NCI-H1930 (cell line): ENCODE measurements at regions not wholly inside any gene's neighbourhood (a gene's known extent, or its start where the extent isn't known, plus 50 kb on each side); places are given as distances from the start of the nearest gene placed in this dataset.
"Not testable (repeated sequence)": the region's sequence is repeated elsewhere in the genome, so short reads cannot be mapped to it uniquely, and the experiment has no call there.

ENCODE experiments used
- DNase-seq, 2 experiments: peaks; one replicate each; lab custom pipeline; 2025; lab: John Stamatoyannopoulos, UW

DNA sequence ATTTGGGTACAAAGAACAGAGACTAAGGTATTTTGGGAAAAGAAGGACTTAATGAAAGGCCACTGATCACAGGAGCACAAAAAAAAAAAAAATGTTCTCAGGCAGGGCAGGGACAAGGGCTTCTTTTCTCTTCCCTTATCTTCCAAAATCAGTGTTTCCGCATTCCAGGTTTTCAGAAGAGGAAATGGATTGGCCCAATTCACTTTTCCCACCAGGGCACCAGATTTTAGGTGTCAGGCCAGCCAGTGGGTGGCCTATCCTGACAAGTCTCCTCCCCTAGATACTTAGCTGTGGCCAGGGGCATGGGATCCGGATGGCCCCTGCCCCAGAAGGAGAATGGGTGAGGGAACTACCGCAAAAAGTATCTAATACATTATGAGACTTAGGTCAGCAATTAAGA is 88.9 kb upstream of the WAC start:
- no peak for DNase-seq

DNA sequence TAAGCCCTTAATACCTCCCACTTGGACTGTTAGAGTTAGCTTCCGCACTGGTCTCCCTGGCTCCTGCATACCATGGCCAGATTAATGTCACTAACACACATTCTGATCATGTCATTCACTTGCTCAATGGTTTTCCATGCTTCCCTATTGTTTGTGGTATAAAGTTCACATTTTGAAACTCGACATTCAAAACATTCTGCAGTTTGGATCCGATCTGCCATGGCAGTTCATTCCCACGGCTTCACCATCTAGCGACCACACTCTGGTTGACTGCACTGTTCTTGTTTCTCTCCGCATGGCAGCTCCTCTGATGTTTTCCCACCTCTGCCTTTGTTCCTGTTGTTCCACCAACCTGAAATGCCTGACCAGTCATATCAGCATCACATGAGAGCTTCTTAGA is 87.4 kb upstream of the WAC start:
- DNase-seq, result no peak

DNA sequence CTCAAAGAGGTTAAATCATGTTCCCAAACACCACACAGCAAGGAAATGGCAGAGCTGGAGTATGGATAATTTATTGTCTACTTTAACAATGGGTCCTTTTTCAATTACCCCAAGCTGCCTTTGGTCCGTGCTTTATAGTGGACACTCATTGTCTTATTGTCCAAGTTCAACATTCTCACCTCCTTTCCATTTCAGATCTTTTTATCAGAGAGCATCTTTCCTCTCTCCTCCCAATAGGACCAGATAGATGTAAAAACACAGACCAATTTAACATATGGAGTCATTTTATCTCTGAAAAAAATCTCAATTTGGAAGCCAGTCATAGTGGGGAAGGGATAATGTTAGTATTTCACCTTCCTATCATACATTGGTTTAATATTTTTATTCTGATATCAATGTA is 83.5 kb upstream of the WAC start:
- no peak for DNase-seq

DNA sequence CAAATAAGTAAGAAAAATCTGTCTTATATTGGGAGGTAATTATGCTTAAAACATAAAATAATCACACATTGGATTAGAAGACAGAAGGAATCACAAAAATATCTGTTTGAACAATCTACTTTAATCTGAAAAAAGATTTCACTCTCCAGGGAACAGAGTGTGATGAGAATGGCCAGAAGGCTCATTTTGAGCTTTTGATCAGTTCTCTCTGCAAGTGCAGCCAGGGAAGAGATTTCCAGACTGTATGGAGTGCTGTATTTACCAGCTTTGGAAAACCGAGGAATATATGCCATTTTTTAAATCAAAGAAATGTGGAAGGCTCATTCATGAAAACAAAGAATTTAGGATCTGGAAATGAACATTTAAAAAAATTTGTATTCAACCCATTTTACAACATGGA is 83.0 kb upstream of the WAC start:
- no peak for DNase-seq

DNA sequence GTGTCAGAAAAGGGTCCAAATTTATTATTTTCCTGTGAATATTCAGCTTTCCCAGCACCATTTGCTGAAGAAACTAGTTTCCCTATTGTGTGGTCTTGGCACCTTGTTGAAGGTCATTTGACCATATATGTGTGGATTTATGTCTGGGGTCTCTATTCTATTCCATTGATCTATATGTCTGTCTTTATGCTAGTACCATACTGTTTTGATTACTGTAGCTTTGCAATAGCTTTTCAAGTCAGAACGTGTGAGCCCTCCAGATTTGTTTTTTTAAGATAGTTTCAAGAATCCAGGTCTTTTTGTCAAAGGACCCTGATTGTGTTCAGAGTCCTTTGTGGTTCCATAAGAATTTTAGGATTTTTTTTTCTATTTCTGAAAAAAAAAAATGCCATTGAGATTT is 79.0 kb upstream of the WAC start:
- DNase-seq, result no peak

DNA sequence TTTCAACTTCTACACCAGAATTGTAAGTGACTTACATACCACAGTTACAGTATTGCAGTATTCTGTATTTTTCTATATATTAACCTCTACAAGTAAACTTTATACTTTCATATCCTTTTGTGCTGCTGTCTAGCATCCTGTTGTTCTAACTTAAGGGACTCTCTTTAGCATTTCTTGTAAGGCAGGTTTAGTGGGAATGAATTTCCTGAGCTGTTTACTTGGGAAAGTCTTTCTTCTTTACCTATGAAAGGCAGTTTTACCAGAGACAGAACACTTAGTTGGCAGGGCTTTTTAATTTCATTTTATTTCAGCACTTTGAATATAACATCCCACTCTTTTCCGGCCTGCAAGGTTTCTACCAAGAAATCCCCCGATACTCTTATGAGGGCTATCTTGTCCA is 75.8 kb upstream of the WAC start:
- no peak for DNase-seq

DNA sequence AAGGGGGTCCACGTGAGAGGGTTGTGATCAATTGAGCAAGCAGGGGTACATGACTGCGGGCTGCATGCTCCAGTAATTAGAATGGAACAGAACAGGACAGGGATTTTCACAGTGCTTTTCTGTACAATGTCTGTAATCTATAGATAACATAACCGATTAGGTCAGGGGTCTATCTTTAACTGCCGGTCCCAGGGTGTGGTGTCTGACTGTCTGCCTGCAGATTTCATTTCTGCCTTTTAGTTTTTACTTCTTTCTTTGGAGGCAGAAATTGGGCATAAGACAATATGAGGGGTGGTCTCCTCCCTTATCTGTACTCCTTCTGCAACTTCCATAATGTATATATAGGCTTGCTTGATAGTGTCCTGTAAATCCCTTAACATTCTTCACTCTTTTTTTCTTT is 75.0 kb upstream of the WAC start:
- DNase-seq, result not testable (repeated sequence)

DNA sequence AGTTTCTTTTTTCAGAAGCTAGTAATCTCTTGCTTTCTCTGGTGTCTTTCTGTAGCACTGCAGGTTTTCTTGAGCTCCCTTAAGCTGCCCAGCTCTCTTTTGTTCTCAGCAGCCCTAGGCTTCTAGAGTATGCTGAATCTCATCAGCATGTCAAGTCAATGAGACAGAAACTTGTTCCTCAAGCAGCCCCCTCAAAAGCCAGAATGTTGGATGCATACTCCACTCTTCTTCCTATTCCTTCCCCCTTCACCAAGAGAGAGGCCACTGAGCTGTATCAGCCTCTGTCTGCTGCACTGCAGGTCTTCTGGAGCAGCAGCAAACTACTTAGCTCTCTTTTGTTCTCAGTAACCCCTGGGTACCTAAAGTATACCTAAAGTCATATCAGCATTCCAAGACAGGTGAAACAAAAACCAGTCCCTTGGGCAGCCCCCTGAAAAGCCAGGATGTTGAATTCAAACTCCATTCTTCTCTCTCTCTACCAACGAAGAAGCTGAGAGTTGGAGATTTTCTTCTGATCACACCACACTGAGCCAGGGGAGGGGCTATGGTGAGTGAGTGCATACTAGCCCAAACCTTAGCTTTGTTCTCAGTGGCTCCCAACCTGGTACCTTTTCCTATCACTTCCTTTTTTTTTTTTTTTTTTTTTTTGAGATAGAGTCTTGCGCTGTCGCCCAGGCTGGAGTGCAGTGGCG is 73.3 kb upstream of the WAC start:
- DNase-seq, result no peak

DNA sequence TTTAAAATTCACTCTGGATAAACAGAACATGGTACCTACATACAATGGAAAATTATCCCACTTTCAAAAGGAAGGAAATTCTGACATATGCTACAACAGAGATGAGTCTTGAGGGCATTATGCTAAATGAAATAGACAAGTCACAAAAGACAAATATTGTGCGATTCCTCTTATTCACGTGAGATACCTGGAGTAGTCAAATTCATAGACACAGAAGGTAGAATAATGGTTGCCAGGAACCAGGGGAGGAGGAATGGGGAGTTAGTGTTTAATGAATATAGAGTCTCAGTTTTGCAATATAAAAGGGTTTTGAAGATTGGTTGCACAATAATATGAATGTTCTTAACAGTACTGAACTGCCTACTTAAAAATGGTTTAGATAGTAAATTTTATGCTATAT is 69.8 kb upstream of the WAC start:
- DNase-seq, result no peak

DNA sequence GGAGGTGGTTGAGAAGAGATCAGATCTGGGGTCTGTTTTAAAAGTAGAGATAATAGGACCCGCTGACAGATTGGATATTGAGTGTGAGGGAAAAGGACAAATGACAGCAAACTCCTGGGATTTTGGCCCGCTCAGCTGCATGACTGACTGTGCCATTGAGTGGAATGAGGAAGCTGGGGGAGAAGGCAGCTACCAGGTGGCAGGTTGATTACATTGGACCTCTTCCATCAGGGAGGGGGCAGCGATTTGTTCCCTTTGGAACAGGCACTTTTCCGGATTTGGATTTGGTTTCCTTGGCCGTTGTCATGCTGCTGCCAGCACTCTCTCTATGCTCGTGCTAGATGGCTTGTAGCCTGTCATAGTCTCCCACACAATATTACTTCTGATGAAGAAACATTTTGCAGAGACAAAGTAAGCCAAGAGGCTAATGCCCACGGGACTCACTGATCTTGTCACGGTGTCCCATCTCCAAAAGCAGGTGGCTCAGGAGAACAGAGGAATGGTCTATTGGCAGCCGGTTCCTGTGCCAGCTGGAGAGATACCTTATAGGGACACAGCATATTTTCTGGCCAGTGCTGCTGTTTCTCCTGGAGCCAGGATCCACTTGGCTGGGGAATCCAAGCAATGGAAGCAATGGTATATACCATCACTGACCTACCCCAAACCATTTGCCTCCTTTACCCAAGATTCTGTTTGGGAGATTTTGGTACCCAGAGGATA is 69.1 kb upstream of the WAC start:
- no peak for DNase-seq

DNA sequence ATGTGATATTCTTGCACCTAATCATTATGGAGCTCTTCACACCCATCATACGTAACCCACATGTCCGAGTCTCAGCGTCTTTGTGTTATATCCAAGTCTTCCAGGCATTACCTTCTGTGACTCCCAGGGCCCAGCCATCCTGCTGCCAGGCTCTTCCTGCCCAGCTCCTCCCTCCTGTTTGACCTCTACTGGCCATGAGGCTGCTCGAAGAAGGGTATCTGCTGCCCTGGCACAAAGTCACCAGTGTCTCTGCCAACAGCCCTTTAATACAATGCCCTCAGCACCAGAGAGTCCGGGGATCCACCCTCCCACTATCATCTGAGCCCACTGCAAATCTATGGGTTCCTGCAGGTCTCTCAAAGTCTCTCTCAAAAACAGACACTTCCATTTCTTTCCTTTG is 65.3 kb upstream of the WAC start:
- DNase-seq, result no peak

DNA sequence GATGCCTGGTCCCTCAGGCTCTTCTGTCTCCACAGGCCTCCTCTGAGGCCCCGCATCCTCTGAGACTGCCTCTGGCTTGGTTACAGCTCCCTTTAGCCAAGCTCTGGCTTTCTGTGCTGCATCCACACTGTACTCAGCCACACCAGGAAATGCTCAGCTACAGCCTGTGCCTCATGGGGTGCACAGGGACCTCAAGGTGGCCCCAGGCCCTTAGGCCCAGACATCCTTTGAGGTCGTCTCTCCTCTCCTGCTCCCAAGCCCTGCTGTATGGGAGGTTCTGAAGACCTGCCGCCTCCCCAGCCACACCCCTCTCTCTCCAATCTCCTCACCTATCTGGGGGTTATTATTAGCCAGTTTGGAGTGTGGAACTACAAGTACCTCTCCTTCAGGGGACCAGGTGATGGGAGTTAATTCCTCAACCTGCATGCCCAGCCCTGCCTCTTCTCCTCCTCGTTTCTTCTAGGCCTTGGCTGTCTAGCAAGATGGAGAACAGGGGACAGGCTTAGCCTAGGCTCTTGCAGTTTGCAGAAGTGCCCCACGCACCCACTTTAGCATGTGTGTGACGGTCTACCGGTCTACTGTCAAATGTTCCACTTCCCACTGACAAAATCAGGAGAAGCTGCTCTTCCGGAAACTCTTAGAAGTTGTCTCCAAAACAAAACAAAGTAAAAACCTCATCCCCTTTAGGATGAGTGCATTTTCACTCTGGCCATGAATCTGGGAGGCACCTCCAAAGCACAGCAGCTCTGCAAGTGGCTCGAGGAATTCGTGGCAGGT is 64.0 kb upstream of the WAC start:
- DNase-seq, result no peak

DNA sequence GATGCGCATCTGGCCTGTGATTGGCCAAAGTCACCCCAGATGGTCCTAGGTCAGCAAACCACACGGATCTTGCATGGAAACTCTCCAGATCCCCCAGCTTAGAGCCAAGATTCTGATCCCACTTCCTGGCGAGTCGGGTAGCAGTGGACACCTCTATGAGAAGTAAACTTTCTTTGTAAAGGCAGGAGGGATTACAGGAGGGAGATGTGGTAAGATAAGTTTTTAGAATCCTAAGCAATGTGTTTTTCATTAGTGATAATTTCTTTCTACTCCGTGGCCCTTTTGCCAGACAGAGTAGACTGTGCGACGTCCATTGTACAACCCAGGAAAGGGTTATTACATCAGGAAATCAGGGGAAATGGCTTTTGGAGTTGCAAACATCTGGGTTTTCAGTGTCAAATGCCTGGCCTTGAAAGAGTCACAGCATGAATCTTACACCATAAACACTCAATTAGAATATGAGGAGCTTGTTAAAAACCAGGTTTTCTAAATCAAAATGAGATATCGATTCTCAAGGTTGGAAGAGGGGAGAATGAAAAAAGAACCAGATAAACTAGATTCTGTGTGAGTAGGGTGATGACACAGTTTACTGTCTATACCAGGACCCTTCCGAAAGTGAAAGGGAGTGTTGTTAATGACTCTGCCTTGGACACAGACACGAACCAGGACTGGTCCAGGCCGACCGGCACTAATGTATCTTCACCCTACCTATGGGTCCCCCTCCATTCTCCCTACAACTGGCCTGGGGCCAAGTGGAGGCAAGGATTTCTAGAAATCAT is 61.9 kb upstream of the WAC start:
- DNase-seq, result no peak

DNA sequence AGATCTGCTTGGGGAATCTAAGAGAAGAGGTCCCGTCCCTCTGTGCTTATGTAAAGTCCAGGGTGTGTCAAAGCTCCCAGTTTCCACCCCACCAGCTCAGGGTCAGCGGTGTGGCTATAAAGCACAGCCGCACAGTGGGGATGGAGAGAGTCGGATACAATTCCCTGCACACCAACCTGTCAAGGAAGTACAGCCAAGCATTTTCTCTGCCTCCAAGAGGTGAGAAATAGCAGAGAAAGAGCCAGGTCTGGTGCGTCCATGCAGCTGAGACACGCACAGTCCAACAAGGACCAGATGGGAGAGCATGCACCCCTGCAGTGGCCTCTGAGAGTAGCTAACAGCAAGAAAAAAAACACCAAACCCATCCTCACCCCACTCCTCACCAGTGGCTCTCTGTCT is 61.3 kb upstream of the WAC start:
- no peak for DNase-seq

DNA sequence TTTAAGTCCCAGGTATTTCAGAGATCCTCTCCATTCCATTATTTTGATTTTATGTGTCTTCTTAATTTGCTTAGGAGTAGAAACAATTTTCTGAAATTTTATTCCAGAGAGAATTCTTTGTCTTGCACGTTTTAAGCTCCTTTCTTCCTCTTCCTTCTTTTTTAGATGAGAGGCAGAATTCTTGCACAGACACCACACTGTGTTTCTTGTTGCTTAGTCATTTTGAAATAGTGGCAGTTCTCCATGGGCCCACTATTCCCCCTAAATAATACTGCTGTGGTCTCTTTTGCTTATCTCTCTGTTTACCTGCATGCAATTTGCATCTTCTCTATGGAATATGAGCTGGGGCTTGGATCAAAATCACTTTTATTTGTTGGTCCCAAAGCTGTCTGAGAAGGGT is 54.3 kb upstream of the WAC start:
- no peak for DNase-seq

DNA sequence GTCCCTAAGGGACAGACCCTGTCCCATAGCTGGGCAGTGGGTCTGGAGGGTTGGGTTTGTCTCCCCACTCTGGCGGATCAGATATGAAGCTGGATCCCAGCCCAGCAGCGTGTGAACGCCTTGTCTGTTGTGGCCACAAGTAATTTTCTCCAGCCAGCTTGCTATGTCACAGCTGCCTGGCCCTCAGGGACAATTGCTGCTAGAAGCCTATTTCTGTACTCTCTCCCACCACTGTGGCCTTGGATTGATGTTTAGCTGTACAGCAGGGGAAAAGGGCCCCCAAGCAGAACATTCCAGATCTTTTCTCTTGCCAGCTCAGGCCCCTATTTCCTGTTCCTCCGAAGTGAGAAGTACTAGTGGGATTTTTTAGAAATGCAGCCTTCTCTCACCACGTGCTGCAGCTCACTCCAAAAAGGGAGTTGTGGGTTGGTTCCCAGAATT is 53.5 kb upstream of the WAC start:
- no peak for DNase-seq

DNA sequence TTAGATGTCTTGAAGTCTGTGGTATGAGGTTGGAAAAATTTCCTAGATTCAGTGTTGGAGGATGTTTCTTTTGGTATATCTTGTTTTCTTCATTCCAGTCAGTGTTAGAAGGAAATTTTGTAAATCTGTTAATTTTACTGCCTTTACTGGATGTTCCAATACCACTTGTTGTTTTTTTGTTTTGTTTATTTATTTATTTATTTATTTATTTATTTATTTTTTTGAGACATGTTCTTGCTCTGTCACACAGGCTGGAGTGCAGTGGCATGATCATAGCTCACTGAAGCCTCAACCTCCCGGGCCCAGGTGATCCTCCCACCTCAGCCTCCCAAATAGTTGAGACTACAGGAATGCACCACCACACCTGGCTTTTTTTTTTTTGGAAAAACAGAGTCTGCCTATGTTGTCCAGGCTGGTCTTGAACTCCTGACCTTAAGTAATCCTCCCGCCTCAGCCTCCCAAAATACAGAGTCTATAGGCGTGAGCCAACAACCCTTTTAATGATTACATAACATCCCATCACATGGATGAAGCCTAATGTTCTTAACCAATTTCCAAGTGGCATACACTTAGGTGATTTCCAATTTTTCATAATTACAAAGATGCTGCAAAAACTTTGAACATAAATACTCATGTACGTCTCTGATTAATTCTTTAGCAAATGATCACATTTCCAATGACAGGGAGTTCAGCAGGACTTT is 52.8 kb upstream of the WAC start:
- DNase-seq, result no peak

DNA sequence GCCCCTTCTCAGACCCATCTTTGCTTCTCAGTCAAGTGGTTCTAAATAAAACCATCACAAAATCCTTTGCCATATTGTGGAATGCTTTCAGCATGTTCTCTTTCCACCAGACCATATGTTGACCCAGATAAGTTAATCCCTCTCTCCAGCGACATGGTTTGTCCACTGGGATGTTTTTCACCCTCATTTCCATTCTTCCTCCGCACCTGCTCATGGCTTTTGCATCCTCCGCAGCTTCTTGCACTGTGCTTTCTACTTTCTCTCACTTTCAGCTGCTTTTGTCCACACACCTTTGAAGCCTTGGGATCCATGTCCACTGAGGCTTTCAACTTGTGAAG is 52.3 kb upstream of the WAC start:
- DNase-seq, result no peak

DNA sequence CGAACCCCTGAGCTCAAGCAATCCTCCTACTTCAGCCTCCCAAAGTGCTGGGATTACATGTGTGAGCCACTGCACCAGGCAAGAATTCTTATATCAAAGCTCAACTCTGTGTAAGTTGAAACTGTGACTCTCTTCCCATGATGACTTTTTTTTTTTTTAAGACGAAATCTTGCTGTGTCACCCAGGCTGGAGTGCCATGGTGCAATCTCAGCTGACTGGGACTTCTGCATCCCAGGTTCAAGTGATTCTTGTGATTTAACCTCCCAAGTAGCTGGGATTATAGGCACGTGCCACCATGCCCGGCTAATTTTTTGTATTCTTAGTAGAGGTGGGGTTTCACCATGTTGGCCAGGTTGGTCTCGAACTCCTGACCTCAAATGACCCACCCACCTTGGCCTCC is 51.6 kb upstream of the WAC start:
- DNase-seq, result not testable (repeated sequence)

DNA sequence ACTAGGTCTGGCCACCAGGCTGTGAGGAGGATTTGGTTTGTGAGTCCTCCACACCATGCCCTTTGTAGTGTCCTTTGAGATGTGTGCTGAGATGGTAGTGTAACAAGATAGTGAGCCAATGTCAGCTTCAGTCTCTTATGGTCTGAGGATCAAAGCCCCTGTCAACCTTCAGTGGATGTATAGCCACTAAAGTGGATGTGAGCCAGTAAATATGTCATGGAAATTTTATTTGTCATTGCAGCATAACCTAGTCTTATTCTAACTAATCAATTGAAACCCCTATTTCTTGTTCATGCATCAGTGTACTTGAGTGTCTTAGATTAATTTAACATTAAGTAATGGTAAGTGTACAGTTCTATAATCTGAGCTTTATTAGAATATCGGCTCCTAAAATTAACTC is 51.0 kb upstream of the WAC start:
- DNase-seq, result no peak
